ENCODE measurements at regions not wholly inside any gene's neighbourhood (a gene's known extent, or its start where the extent isn't known, plus 50 kb on each side); places are given as distances from the start of the nearest gene placed in this dataset.
"Not testable (repeated sequence)": the region's sequence is repeated elsewhere in the genome, so short reads cannot be mapped to it uniquely, and the experiment has no call there.

DNA sequence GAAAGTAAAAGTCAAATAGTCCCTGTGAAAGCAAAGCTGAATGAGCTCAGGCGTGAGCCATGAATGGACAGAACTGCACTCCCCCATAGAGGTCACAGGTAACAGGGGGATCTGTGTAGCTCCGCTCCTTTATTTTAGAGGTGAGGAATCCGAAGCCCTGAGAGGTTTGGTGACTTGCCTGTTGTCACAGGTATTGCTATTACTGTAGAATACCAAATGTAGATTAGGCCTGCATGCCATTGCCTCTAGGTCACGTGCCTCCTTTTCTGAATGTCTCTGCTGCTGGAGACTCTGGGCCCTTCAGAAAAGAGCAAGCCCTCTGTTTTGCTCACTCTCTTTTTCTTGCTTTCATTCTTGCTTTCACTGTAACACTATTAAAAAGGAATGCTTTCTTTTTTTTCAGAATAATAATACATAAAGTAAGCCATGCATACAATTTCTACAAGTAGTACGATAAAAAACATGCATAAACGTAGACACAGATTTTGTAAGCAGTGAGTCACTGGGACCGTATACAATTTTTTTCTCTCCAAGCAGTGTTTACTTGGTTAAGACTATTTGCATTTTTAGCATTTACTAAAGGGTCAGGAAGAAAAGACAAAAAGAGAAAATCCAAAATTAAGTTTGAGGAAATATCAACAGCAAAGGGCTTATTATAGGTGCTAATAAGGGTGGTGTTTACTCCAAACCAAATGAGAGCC is 568.7 kb upstream of the ADAMTS16 start:
- no peak for DNase-seq (ENCODE audit: low spot score)

DNA sequence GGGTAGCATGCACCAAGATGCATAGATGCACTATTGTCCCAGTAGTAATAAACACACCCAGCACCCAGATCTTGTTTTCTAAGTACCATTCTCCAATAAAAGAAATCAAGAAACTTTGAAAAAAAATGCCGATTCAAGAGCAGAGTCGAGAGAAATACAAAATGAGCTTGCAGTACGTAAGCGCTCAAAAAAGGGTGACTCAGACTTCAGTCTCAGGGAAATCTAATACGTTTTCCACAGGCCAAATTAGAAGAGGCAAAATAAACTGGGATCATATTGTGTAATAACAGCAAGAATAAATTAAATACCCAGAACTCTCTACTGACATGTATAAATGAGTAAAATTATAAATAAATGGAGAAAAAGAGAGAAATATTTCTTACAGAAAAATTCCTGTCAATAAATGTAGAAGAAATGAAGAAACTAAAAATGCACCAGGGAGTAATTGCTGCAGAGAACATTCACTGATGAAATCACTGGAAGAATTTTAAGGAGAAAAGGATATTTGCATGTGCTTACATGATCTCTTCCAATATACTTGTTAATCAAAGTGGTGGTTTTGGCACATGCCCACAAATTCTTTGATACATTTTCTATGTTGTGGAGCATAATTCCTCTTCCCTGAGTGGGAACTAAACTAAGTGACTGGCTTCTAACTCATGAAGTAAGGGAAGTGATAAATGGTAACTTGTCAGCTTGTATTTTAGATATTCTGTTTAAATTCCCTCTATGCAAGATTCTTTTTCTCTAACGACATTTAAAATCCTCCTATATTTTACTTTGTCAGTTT is 567.6 kb upstream of the ADAMTS16 start:
- DNase-seq (ENCODE audit: low spot score): no peak

DNA sequence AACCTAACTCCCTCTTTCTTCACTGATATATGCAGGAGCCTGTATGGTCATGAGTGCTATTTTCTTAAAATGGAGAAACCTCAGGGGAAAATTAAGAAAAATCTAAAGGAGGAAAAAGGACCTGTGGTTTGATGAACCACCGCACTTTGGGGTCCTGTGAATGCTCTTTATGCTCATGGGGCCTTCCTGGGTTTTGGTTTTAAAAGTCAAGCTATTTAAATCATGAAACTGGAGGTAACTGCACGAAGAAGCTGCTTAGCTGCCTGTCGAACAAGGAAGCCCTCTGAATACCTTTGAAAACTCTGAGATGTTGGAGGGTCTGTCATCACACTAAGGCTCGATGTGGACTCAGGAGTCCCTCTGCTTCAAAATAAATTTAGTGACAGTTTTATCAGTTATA is 564.5 kb upstream of the ADAMTS16 start:
- DNase-seq (ENCODE audit: low spot score): no peak

DNA sequence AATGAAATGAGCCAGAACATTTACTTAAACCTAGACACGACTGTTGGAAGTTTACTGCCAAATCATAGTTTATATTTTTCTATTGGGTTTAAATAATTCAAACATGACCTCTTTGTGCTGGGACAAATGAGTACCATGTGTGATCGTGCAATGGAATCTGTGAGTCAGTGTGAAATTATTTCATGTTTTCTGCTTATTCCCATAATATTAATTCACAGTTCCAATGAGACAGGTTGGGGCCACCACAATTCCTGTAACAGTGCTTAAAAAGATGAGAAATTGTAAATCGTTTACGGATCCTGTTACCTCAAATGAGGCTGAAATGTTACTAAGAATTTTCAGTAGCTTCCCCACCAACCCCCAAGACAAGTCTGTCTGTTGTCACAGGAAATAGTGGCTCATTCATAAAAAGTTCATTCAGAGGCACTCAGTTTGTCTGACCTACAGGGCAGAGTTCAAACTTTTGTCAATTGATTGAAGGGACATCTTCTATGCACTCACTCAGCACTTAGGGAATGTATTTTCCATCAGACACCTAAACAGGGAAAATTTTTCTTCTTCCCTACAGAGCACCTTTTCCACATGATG is 563.9 kb upstream of the ADAMTS16 start:
- DNase-seq (ENCODE audit: low spot score): no peak

DNA sequence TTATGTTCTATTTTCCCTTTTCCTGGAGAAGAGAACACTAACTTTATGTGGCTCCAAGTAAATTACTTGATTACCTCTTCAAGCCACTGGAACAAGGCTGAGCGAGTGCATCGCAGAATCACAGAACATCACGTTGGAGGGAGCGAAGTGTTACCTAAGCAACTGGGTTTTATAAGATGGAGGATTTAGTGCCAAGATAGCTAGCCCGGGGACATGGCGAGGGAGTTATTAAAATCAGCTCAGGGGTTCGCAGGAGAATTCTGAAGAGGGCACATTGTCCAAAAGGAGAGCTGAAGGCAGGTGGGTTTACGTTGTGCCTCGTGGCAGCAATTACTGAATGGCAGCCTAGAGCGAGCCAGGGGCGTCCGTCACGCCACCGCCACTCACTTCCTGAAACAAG is 563.2 kb upstream of the ADAMTS16 start:
- no peak for DNase-seq (ENCODE audit: low spot score)

DNA sequence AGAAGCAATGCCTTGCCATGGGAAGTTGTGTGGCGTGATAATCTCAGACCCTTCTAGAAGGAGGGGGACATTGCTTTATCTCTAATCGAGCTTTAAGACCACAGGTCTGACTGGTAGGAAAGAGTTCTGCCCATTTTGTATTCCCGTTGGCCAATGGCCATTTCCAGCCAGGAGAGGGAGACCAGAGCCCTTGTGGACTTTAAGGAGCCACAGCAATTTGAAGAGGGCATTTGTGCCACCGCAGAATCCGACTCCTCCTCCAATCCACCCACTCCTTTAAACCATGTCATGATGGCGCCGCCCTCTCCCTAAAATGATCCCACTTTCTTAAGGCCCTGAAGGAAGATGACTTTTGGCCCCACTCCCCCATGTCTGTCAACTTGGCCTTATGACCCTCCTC is 560.5 kb upstream of the ADAMTS16 start:
- no peak for DNase-seq (ENCODE audit: low spot score)

DNA sequence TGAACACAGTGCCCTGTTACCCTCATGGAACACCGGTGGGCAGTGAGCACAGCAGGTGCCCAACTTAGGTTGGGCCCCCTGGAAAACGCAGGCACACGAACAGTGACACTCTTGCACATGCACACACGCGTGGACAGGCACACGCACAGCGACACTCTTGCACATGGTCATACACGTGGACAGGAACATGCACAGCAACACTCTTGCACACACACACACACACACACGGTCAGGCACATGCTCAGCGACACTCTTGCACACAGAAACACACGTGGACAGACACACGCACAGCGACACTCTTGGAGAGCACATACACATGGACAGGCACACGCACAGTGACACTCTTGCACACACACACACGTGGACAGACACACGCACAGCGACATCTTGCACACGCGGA is 559.4 kb upstream of the ADAMTS16 start:
- no peak for DNase-seq (ENCODE audit: low spot score)

DNA sequence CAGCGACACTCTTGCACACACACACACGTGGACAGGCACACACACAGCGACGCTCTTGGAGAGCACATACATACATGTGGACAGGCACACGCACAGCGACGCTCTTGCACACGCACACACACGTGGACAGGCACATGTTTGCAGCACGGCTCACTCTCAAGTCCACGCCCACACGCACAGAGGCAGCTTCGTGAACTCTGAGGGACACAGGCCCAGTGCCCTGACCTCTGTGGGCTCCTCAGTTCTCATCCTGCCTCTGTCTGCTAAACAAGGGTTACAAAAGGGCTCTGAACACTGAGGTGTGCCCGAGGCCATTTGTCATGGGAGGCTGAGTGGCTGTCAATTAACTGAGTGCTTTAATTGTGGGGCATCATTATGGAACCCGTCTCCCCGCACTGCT is 558.8 kb upstream of the ADAMTS16 start:
- DNase-seq (ENCODE audit: low spot score): no peak

DNA sequence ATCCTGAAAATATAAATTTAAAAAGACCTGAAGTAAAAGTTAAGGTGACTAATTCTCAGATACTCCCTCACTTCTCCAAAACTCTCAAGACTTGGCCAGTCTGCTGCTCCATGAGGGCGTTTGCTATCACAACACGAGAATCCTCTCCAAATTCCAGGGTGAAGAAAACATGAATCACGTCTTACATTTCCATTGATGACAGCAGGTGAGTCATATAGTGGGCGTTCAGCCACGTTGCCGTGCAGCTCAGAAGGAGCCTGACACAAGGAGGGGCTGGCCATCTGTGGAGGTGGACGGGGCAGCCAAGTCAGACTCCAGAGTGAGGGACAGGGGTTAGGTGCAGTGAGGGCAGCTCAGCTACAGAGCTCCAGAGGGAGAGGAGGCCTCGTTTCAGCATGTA is 555.1 kb upstream of the ADAMTS16 start:
- no peak for DNase-seq (ENCODE audit: low spot score)

DNA sequence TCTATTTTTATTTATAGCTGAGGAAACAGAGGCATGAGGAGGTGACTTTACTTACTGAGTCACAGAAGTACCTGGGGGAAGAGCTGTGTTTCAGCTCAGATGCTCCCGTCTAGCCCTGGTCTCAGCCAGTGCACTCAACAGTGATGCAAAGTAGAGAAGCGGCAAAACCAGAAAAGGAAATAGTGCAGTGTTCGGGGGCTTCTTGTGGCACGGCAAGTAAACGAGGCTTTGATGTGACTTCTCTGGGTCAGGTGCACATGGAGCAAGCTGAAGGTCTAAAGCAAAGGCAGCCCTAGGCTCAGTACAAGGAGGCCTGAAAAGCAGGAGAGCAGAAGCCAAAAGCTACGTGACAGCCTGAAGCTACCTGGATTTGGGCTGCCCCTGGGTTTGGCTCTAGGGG is 526.7 kb upstream of the ADAMTS16 start:
- DNase-seq (ENCODE audit: low spot score): no peak

DNA sequence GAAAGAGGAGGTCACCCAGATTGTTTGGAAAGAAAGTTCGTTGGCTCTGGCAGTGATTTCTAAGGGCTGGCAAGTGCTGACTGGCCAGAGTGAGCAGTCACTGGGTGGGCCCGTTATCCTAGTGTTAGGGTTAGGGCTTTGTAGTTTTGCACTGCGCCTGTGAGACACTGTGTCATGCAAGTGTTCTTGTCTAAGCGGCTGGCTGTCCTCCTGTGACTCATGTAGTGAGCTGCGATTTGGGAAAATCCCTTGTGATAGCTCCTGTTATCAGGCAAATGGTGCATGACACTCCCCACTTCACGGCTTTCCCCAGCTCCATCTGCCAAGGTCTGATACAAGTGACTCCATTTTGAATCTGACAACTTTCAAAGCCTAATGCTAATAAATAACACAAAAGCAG is 526.0 kb upstream of the ADAMTS16 start:
- DNase-seq (ENCODE audit: low spot score): no peak

DNA sequence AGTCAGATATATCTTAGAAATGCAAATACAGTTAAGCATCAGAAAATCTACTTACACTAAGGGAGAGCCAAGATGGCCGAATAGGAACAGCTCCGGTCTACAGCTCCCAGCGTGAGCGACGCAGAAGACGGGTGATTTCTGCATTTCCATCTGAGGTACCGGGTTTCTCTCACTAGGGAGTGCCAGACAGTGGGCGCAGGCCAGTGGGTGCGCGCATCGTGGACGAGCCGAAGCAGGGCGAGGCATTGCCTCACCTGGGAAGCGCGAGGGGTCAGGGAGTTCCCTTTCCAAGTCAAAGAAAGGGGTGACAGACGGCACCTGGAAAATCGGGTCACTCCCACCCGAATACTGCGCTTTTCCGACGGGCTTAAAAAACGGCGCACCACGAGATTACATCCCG is 524.8 kb upstream of the ADAMTS16 start:
- DNase-seq (ENCODE audit: low spot score): not testable (repeated sequence)

DNA sequence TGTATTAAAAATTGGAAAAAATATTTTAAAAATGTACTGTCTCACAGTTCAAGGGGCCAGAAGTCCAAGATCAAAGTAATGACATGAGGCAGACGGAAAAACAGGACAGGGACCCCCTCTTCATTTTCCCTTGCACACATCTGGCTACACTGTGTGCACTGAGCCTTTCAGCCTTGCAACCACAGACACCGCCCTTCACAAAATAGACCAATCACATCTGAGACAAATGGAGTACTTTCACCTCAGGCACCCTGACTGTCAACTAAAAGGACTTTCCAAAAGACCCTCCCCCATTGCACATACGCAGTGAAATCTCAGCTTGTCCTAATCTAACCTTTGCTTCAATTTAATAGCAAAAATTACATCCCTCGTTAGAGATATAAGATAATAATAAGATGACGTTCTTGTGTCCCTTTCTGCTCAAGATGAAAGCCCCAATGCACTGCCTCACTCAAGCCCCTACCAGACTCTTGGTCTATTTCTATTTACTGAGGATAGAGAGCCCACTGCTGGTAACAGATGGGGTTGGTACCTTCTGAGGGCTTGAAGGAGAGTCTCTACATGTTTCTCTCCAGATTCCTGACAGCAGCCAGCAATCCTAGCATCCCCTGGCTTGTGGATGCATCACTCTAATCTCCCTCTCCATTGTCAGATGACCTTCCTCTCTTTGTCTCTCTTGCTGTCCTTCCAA is 514.8 kb upstream of the ADAMTS16 start:
- no peak for DNase-seq (ENCODE audit: low spot score)

DNA sequence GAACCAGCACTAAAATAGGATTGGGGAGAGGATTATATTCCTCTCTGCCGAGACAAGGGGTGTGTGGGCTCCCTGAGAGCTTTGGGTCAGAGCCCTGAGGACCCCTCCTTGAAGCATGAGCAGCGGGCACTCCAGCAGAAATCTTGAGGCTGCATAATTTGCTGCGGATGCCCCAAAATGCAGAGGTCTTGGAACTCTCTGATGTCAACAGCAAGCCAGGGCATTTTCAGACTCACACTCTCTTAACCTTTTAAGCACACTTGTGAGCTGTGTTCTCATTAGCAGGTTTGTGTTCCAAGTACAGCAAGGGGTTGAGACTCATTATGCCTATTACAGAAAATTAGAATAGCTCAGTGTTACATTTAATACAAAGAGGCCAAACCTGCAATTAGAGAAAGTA is 513.0 kb upstream of the ADAMTS16 start:
- no peak for DNase-seq (ENCODE audit: low spot score)

DNA sequence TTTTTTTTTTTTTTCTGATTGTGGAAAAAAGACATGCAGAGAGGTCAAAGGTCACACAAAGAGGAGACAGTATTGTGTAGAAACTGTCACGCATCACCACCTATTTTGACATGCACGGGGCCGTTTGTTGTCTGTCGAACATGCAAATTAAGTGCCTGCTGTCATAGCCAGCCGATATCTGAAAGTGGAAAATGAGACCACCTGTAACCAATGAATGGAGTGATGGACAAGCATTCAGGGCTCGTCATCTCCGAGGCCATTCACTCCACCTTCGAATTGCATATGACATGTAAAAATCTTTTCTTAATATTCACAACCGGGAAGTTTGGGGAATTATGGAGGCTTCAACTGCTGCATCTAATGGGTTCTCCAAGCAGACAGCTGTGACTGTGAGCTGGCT is 512.2 kb upstream of the ADAMTS16 start:
- DNase-seq (ENCODE audit: low spot score): no peak

DNA sequence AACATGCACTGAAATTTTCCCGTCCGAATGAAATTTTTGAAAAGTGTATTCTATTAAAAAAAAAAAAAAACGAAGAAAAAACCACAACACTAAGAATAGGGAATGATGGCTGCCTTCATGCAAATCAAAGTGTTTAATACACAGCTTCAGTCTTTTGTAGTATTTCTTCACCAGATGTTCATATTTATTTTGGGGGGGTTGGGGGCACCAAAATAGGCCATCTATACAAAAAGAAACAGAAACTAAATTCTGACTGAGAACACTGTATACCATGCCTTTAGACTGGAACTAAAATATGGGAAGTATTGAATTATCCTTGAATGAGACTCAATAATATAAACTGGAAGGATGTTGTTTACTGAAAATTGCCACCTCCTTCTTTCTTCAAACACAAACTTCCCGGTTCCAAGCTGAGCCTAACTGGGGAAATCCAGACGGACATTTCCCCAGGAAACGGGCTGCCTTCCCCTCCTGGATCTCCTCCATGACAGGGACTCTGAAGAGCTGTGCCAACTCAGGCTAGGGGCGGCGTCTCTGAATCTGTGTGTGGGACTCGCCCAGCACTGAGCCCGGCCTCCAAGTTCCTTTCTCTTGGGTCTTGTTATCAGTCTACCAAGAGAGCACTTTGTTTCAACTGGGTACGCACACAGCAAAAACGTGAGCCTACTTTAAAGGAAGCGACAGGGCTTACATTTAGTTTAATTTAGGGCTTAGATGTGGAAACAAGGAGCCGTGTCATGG is 511.3 kb upstream of the ADAMTS16 start:
- no peak for DNase-seq (ENCODE audit: low spot score)

DNA sequence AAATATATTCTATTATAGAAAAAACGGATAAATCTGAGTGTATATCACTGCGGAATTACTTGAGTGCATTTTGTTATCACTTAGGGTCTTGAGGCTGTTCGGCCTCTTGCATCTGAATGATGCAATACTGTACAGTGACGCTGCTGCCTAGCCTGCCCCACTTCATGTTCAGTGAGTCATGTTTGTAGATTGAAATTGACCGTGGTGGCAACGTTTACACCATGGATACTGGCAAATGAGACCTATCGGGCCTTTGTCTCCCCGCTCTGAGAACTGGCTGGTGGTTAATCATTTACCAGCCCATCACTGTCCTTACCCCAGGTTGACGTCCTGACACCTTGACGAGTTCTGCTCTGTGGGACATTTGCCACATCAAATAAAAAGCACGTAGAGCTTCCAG is 510.1 kb upstream of the ADAMTS16 start:
- no peak for DNase-seq (ENCODE audit: low spot score)

DNA sequence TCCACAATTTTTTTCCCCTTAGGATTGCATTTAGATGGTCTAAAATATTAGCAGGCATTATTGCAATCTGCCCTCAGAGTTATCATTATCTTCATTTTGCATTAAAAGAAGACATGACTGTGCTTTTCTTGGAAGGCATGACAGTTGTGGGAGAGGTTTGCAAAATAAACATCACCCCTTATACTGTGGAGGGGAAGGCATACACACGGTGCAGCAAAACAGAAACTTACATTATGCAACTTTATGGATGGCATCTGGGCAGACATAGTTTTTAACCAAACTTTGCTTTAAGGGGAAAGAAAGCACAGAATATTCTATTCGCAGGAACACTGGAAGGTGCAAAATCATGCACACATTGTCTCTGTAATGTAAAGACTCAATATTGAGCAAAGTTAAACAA is 505.8 kb upstream of the ADAMTS16 start:
- no peak for DNase-seq (ENCODE audit: low spot score)

DNA sequence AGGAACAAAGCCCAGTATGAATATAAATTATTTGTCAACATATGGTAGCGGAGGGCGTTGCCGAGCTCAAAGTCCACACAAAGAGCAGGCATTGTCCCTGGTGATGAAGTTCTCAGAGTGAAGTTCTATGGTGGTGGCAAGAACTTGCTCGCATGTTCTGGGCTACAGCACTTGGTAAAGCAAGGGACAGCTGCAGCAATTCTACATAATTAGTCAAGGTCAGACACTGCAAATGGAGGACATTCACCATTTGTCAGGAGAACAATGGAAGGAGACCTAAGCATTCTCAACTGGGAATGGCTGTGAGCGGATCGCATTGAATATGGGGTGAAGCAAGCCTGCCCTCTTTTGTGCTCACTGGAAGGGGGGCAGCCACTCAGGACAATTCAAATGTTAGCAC is 503.8 kb upstream of the ADAMTS16 start:
- no peak for DNase-seq (ENCODE audit: low spot score)

DNA sequence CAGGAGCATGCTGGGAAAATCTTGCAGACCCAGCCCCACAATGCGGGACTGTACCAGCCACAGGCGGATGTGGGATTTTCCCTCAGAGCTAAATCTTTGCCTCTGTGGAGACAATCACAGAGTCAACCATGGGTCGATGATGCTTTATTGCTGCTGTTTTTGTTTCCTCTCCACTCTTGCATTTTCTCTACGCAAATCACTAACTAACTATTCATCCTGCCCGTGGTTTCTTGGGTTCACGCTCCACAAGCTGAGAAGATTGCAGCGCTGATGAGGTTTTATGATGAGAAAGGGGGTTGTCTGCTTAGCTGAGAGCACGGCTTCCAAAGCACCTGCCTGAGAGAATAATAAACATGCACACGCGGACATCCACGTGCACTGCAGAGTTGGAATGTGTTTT is 500.2 kb upstream of the ADAMTS16 start:
- DNase-seq (ENCODE audit: low spot score): no peak

DNA sequence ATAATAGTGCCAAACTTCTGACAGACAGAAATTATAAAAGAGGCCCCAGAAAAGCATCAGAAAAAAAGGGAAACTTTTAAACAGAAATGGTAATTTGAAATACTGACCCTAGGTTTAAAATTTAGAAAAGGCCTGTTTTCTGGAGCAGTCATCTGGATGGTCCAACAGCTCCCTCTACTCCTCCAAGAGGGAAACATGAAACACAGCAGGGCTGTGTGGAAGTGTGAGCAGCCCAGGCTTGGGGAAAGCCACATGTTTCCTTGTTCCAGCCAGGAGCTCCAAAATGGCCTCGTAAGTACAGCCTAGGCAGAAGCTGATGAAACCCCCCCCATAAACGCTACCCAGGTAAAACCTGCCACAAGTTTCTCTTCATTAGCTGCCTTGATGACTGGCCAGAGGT is 499.3 kb upstream of the ADAMTS16 start:
- DNase-seq (ENCODE audit: low spot score): no peak

DNA sequence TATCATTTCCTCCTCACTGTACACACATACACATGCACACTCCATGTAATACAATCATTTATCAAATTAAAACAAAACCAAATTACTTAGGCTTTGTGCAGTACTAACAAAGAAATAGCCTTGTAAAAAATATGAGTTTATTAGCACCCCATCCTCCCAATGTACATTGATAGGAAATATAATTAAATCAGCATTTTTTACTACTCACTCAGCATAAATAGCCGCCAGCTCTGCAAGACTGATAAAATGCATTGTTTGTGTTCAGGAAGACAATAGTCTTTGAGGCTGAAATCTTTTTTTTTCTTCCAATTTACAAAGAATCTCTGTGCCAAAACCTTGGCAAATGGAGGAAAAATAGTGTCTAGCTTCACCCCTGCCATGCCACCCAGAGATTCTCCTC is 497.6 kb upstream of the ADAMTS16 start:
- DNase-seq (ENCODE audit: low spot score): no peak

Data from germinal center (tissue), 1 donor.